K562 (cell line): ENCODE measurements at regions not wholly inside any gene's neighbourhood (a gene's known extent, or its start where the extent isn't known, plus 50 kb on each side); places are given as distances from the start of the nearest gene placed in this dataset.

Experiments used
- TF ChIP-seq, protein P1 (sequence below): fragments of 250-450 bp; sonication (Bioruptor Pico); IDR thresholded peaks from 2 replicates; pipeline ENCODE4 v1.5.0; 2022; ENCODE audit warnings: mild to moderate bottlenecking
- TF ChIP-seq, protein P2 (sequence below): sonication (generic); formaldehyde crosslinking; IDR thresholded peaks from 2 replicates; pipeline ENCODE4 v1.8.1; 2023; ENCODE audit warnings: mild to moderate bottlenecking, missing genetic modification reagents
- TF ChIP-seq, protein P3 (sequence below), 3 experiments: IDR thresholded peaks in 2 of 3; conservative IDR thresholded peaks in 1 of 3; 2 replicates each; pipeline ENCODE4 v1.5.1; 2011 to 2012; ENCODE audit warnings: low read length in 3 of 3, mild to moderate bottlenecking in 3 of 3, control low read depth in 2 of 3, improper control_type of control experiment in 1 of 3, inconsistent platforms in 1 of 3, low read depth in 1 of 3, mixed read lengths in 1 of 3, moderate library complexity in 1 of 3; ENCODE audit not compliant: insufficient read depth in 2 of 3

DNA sequence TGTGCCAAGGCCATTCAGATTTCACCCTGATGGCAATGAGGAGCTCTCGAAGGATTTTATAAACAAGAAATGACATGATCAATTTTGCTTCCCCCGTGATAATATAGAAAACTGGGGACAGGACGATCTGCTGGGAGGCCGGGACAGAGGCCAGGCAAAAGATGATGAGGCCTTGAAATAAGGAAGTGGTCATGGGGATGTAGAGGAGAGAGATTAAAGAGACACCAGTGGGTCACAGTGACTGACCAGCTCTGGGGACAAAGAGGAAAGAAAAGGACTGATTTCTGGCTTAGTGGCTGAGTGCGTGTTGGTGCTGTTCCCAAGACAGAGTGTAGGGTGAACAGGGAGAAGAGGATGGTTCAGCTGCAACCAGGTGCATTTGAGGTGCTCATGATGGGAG lies 68.7 kb upstream of the FLT1 start:
- TF ChIP-seq, protein P1, sequence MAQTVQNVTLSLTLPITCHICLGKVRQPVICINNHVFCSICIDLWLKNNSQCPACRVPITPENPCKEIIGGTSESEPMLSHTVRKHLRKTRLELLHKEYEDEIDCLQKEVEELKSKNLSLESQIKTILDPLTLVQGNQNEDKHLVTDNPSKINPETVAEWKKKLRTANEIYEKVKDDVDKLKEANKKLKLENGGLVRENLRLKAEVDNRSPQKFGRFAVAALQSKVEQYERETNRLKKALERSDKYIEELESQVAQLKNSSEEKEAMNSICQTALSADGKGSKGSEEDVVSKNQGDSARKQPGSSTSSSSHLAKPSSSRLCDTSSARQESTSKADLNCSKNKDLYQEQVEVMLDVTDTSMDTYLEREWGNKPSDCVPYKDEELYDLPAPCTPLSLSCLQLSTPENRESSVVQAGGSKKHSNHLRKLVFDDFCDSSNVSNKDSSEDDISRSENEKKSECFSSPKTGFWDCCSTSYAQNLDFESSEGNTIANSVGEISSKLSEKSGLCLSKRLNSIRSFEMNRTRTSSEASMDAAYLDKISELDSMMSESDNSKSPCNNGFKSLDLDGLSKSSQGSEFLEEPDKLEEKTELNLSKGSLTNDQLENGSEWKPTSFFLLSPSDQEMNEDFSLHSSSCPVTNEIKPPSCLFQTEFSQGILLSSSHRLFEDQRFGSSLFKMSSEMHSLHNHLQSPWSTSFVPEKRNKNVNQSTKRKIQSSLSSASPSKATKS (CRISPR knock-in tag): no peak
- TF ChIP-seq, protein P2, sequence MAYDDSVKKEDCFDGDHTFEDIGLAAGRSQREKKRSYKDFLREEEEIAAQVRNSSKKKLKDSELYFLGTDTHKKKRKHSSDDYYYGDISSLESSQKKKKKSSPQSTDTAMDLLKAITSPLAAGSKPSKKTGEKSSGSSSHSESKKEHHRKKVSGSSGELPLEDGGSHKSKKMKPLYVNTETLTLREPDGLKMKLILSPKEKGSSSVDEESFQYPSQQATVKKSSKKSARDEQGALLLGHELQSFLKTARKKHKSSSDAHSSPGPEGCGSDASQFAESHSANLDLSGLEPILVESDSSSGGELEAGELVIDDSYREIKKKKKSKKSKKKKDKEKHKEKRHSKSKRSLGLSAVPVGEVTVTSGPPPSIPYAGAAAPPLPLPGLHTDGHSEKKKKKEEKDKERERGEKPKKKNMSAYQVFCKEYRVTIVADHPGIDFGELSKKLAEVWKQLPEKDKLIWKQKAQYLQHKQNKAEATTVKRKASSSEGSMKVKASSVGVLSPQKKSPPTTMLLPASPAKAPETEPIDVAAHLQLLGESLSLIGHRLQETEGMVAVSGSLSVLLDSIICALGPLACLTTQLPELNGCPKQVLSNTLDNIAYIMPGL (CRISPR knock-in tag): no peak
- TF ChIP-seq, protein P3, sequence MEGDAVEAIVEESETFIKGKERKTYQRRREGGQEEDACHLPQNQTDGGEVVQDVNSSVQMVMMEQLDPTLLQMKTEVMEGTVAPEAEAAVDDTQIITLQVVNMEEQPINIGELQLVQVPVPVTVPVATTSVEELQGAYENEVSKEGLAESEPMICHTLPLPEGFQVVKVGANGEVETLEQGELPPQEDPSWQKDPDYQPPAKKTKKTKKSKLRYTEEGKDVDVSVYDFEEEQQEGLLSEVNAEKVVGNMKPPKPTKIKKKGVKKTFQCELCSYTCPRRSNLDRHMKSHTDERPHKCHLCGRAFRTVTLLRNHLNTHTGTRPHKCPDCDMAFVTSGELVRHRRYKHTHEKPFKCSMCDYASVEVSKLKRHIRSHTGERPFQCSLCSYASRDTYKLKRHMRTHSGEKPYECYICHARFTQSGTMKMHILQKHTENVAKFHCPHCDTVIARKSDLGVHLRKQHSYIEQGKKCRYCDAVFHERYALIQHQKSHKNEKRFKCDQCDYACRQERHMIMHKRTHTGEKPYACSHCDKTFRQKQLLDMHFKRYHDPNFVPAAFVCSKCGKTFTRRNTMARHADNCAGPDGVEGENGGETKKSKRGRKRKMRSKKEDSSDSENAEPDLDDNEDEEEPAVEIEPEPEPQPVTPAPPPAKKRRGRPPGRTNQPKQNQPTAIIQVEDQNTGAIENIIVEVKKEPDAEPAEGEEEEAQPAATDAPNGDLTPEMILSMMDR (IDR thresholded peaks at IDR 0.05 in 2 of 3, conservative IDR thresholded peaks at IDR 0.05 in 1 of 3; ENCODE audit: insufficient read depth in 2 of 3, low read depth in 1 of 3, low read length in 3 of 3): no peak
